Lung (tissue), 11 donors: ENCODE measurements at regions not wholly inside any gene's neighbourhood (a gene's known extent, or its start where the extent isn't known, plus 50 kb on each side); places are given as distances from the start of the nearest gene placed in this dataset.

Experiments
- ATAC-seq: fragments of 200-7000 bp; cut with Tn5 transposase; one replicate; pipeline ENCODE4 v1.9.1; 2020; ENCODE audit warnings: moderate number of reproducible peaks; ENCODE audit not compliant: insufficient read depth, low FRiP score
- DNase-seq, 3 donors: peaks; one replicate each; pipeline ENCODE4 v3.0.0-alpha.2; 2013 to 2017
- H3K27ac ChIP-seq, 2 donors: one replicate each; pipeline ENCODE4 v1.5.1; 2013; ENCODE audit warnings: mild to moderate bottlenecking in 2 of 2, moderate library complexity in 2 of 2, control low read depth in 1 of 2, inconsistent platforms in 1 of 2, low read depth in 1 of 2, low read length in 1 of 2
- H3K27me3 ChIP-seq, 3 donors: one replicate each; pipeline ENCODE4 v1.5.1; 2013; ENCODE audit warnings: low read length in 2 of 3; ENCODE audit not compliant: control insufficient read depth in 3 of 3, insufficient read depth in 3 of 3
- H3K36me3 ChIP-seq, 4 donors: one replicate each; pipeline ENCODE4 v1.5.1; 2013; ENCODE audit warnings: low read length in 4 of 4, mild to moderate bottlenecking in 1 of 4, moderate library complexity in 1 of 4; ENCODE audit not compliant: control insufficient read depth in 4 of 4, insufficient read depth in 4 of 4
- H3K4me1 ChIP-seq, 5 donors: one replicate each; pipeline ENCODE4 v1.5.1; 2013; ENCODE audit warnings: low read length in 5 of 5, mild to moderate bottlenecking in 2 of 5, moderate library complexity in 1 of 5; ENCODE audit not compliant: control insufficient read depth in 5 of 5, insufficient read depth in 5 of 5
- H3K4me3 ChIP-seq: one replicate; pipeline ENCODE4 v1.5.1; 2013; ENCODE audit warnings: mild to moderate bottlenecking, control low read depth, moderate library complexity
- H3K9ac ChIP-seq, 2 donors: one replicate each; pipeline ENCODE4 v1.5.1; 2013; ENCODE audit warnings: low read length in 2 of 2, control low read depth in 1 of 2; ENCODE audit not compliant: insufficient read depth in 1 of 2
- H3K9me3 ChIP-seq, 4 donors: one replicate each; pipeline ENCODE4 v1.5.1; 2013; ENCODE audit warnings: low read length in 3 of 4, mild to moderate bottlenecking in 1 of 4, moderate library complexity in 1 of 4; ENCODE audit not compliant: control insufficient read depth in 4 of 4, insufficient read depth in 3 of 4
- WGBS, 2 donors: extraction: QIAGEN DNeasy Blood & Tissue Kit; methylation state at CpG; one replicate each; pipeline ENCODE4 v1.1.7; 2013; 5-methylcytosine and 5-hydroxymethylcytosine counted together
- TF ChIP-seq, protein P1 (sequence below): IDR thresholded peaks from 2 replicates; pipeline ENCODE4 v1.5.1; 2012; ENCODE audit warnings: mild to moderate bottlenecking; ENCODE audit errors: control extremely low read depth, extremely low read depth
- donor health status: control.
- donor health status: control.
- donor health status: Bipolar disorder and iron deficiency.
- donor health status: healthy.
- donor health status: DM: yes; HTN: yes; CAD: no.

DNA sequence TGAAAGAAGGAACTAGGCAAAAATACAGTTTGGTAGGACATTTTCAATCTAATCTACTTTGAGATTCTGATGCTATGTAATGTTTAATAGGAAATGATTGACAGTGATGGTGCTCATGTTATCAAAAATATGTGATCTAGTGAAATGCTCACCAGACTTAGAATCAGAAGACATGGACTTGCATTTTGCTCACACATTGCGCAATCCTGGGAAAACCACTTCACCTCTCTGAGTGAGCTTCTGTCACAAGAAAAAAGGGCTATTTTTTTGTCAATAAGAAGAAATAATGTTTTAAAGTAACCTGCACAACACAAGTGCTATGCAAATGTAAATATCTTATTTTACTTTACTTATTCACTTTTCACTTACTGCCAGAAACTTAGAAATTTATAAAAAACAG, 380.9 kb upstream of the HTR2A start:
- Histone ChIP-seq H3K36me3 (no peaks in the 10 kb centered on the region), H3K9ac (no peak overlapping the region), H3K4me3 (no peak overlapping the region), H3K27me3 (no peaks in the 10 kb centered on the region), H3K27ac (no peak overlapping the region), H3K9me3 (no peaks in the 10 kb centered on the region), H3K4me1 (no peaks in the 10 kb centered on the region)
- TF ChIP-seq, protein P1, sequence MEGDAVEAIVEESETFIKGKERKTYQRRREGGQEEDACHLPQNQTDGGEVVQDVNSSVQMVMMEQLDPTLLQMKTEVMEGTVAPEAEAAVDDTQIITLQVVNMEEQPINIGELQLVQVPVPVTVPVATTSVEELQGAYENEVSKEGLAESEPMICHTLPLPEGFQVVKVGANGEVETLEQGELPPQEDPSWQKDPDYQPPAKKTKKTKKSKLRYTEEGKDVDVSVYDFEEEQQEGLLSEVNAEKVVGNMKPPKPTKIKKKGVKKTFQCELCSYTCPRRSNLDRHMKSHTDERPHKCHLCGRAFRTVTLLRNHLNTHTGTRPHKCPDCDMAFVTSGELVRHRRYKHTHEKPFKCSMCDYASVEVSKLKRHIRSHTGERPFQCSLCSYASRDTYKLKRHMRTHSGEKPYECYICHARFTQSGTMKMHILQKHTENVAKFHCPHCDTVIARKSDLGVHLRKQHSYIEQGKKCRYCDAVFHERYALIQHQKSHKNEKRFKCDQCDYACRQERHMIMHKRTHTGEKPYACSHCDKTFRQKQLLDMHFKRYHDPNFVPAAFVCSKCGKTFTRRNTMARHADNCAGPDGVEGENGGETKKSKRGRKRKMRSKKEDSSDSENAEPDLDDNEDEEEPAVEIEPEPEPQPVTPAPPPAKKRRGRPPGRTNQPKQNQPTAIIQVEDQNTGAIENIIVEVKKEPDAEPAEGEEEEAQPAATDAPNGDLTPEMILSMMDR = no peak
- no peak for ATAC-seq
- peak in 1 of 3 donors; percentile 20 for DNase-seq
- WGBS, 2 donors = 89 to 92% methylated on average over 1 of the region's 1 CpG

DNA sequence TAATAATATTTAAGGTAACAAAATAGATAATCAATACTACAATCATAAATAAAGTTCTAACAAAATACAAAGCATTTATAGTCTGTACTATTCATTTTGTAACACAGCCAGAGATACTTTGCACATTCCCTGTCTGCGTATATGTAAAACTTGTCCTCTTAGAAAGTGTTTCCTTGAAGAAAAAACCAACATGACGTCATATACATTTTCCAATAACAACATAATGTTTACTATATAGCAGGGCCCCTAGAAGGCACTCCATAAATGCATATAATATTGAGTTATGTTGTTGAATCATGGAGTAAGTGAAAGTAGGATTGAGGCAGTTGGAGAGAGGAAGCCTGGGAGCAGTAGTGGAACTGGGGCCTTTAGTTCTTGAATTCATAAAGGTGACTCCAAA, 371.4 kb upstream of the HTR2A start:
- Histone ChIP-seq H3K4me1 (no peaks in the 10 kb centered on the region), H3K9me3 (peaks cover 0 to 4% (median 0%) of the 10 kb centered on the region in 4 donors), H3K27me3 (no peaks in the 10 kb centered on the region), H3K9ac (no peak overlapping the region), H3K4me3 (no peak overlapping the region), H3K27ac (no peak overlapping the region), H3K36me3 (no peaks in the 10 kb centered on the region)
- DNase-seq (no peak), ATAC-seq (no peak)
- TF ChIP-seq, protein P1 = no peak
- WGBS, 2 donors = 72 to 92% methylated on average over 2 of the region's 2 CpGs

DNA sequence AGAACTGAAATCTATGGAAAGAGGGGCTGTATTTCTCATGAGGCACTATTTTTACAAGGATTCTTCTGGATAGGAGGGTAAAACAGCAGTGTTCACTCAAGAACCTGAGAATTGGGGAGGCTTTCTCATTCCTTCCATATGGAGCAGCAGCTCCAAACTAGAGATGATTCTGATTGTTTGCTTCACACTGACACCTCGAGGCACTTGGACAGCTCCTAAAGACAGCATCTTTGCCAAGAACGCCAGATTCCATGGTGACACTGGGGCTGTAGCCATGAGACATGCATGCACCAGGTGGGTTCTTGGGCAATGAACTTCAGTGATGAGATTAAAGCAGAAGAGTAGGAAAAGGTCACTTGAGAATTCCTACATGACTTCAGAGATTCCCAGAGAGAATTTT, 361.5 kb upstream of the HTR2A start:
- H3K27ac ChIP-seq = no peak overlapping the region
- no peak overlapping the region for H3K4me3 ChIP-seq
- 62 to 85% methylated on average over 2 of the region's 2 CpGs for WGBS, 2 donors
- H3K4me1 ChIP-seq = no peaks in the 10 kb centered on the region
- ATAC-seq = no peak
- peaks cover 0 to 3% (median 0%) of the 10 kb centered on the region in 4 donors for H3K9me3 ChIP-seq
- H3K27me3 ChIP-seq = no peaks in the 10 kb centered on the region
- H3K36me3 ChIP-seq = no peaks in the 10 kb centered on the region
- TF ChIP-seq, protein P1 = no peak
- no peak overlapping the region for H3K9ac ChIP-seq
- peak in 1 of 3 donors; percentile 11 for DNase-seq

DNA sequence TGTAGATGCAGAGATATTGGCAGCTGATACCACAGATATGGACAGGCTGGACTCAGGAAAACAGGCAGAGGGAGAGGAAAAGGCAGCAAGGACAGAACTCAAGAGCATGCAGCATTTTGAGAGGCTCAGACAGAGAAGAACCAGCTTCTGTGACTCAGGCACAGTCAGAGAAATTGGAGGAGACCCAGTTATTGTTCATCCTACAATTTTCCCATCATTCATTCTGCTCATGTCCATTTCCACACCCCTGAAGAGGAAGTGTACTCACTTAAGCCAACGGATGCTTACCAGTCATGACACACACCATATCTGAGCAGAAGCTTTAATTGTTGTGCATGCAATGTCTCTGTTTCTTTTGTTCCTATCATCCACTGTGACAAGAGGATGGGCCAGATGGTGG, 359.8 kb upstream of the HTR2A start:
- H3K4me3 ChIP-seq = no peak overlapping the region
- TF ChIP-seq, protein P1 = no peak
- no peak overlapping the region for H3K27ac ChIP-seq
- no peak overlapping the region for H3K9ac ChIP-seq
- ATAC-seq = no peak
- H3K4me1 ChIP-seq = no peaks in the 10 kb centered on the region
- DNase-seq = no peak
- 58 to 67% methylated on average over 1 of the region's 1 CpG for WGBS, 2 donors
- H3K9me3 ChIP-seq = no peaks in the 10 kb centered on the region
- H3K27me3 ChIP-seq = no peaks in the 10 kb centered on the region
- H3K36me3 ChIP-seq = no peaks in the 10 kb centered on the region
